Endothelial cell of umbilical vein (primary cell): ENCODE measurements at regions not wholly inside any gene's neighbourhood (a gene's known extent, or its start where the extent isn't known, plus 50 kb on each side); places are given as distances from the start of the nearest gene placed in this dataset.

ENCODE experiments used
- BruUV-seq: library from RNA; stranded (reverse); fragments of 400-500 nt; replicated peaks from 2 replicates; lab custom pipeline; 2021; lab: Mats Ljungman, UMichigan
- CTCF ChIA-PET: fragments of 300-600, 350-600 bp; sonication (Branson Sonifier 250); formaldehyde crosslinking; loops from one replicate; lab custom pipeline; 2021; ENCODE audit warnings: antibody characterized with exemption, inconsistent platforms; lab: Charles Lee
- POLR2A ChIA-PET: fragments of 300-600, 350-600 bp; sonication (Branson Sonifier 250); formaldehyde crosslinking; loops from one replicate; lab custom pipeline; 2021; ENCODE audit warnings: antibody characterized with exemption, inconsistent platforms; lab: Charles Lee
- DNase-seq: peaks from one replicate; pipeline ENCODE4 v3.0.0-alpha.2; 2011; ENCODE audit warnings: low read depth, low spot score
- FAIRE-seq: peaks from 2 replicates; lab custom pipeline; 2011; peaks lifted over from hg19 to GRCh38; lab: Jason Lieb, UNC
- H2AFZ ChIP-seq: 2 replicates; pipeline ENCODE4 v1.6.0; 2012; ENCODE audit warnings: low read depth, low read length, control low read depth, inconsistent platforms
- H3K27ac ChIP-seq: 2 replicates; pipeline ENCODE4 v1.5.1; 2011; ENCODE audit warnings: low read depth, mild to moderate bottlenecking, control low read depth, low read length, moderate library complexity; ENCODE audit not compliant: insufficient read depth
- H3K27me3 ChIP-seq, 2 experiments: 2 replicates each; pipeline versions ENCODE4 v1.6.0 to v1.6.1; 2011; ENCODE audit warnings: low read length in 2 of 2, mixed read lengths in 1 of 2; ENCODE audit not compliant: control insufficient read depth in 2 of 2, insufficient read depth in 2 of 2
- H3K36me3 ChIP-seq, 2 experiments: 2 replicates in 1 of 2; 3 replicates in 1 of 2; pipeline ENCODE4 v1.5.1; 2011; ENCODE audit warnings: low read length in 2 of 2, mild to moderate bottlenecking in 1 of 2, moderate library complexity in 1 of 2; ENCODE audit not compliant: control insufficient read depth in 2 of 2, insufficient read depth in 2 of 2; ENCODE audit errors: extremely low read depth in 1 of 2
- H3K4me1 ChIP-seq: 3 replicates; pipeline ENCODE4 v1.5.1; 2011; ENCODE audit warnings: mild to moderate bottlenecking, low read length; ENCODE audit not compliant: control insufficient read depth, insufficient read depth; ENCODE audit errors: extremely low read depth
- H3K4me2 ChIP-seq: 2 replicates; pipeline ENCODE4 v1.6.1; 2011; ENCODE audit warnings: low read length, control low read depth, mixed read lengths; ENCODE audit not compliant: insufficient read depth
- H3K4me3 ChIP-seq, 3 experiments: fragments of 200-600 bp in 1 of 3; sonication (generic), shearing (Covaris generic) in 1 of 3; replicated peaks in 1 of 3; 2 replicates each; pipeline ENCODE4 v1.5.1; 2011 to 2016; ENCODE audit warnings: control low read depth in 3 of 3, low read length in 3 of 3, mild to moderate bottlenecking in 2 of 3, inconsistent platforms in 1 of 3, low read depth in 1 of 3, moderate library complexity in 1 of 3; ENCODE audit not compliant: insufficient read depth in 1 of 3
- H3K79me2 ChIP-seq: 2 replicates; pipeline ENCODE4 v1.6.0; 2012; ENCODE audit warnings: low read length, inconsistent platforms; ENCODE audit not compliant: control insufficient read depth, insufficient read depth
- H3K9ac ChIP-seq: replicated peaks from 2 replicates; pipeline ENCODE3; 2011; ENCODE audit warnings: low read length, control low read depth; ENCODE audit not compliant: insufficient read depth; ENCODE audit errors: extremely low read depth
- H3K9me1 ChIP-seq: replicated peaks from 3 replicates; pipeline ENCODE4 v1.6.0; 2011; ENCODE audit warnings: mild to moderate bottlenecking, low read length; ENCODE audit not compliant: control insufficient read depth, insufficient read depth; ENCODE audit errors: extremely low read depth
- H3K9me3 ChIP-seq: replicated peaks from 2 replicates; pipeline ENCODE4 v1.5.1; 2012; ENCODE audit warnings: low read length, inconsistent platforms; ENCODE audit not compliant: control insufficient read depth, insufficient read depth
- H4K20me1 ChIP-seq: replicated peaks from 2 replicates; pipeline ENCODE3; 2011; ENCODE audit warnings: mild to moderate bottlenecking, low read length; ENCODE audit not compliant: control insufficient read depth, insufficient read depth; ENCODE audit errors: extremely low read depth
- CTCF ChIP-seq, 2 donors: IDR thresholded peaks; 1 replicate in 1 of 2; 2 replicates in 1 of 2; pipeline ENCODE4 v1.5.1; 2011; ENCODE audit warnings: low read length in 2 of 2, mild to moderate bottlenecking in 2 of 2, moderate library complexity in 2 of 2, control low read depth in 1 of 2, inconsistent platforms in 1 of 2, low read depth in 1 of 2; ENCODE audit not compliant: insufficient read depth in 1 of 2; ENCODE audit errors: extremely low read depth in 1 of 2
- EZH2 ChIP-seq: IDR thresholded peaks from 2 replicates; pipeline ENCODE4 v1.6.1; 2012; ENCODE audit warnings: borderline replicate concordance, low read depth, mild to moderate bottlenecking, moderate library complexity, low read length, inconsistent platforms; ENCODE audit not compliant: severe bottlenecking
- FOS ChIP-seq: IDR thresholded peaks from 2 replicates; pipeline ENCODE4 v1.6.1; 2011; ENCODE audit warnings: mild to moderate bottlenecking, low read length, moderate library complexity, borderline replicate concordance; ENCODE audit not compliant: insufficient read depth
- GATA2 ChIP-seq: IDR thresholded peaks from 2 replicates; pipeline ENCODE4 v1.7.0; 2011; ENCODE audit warnings: low read depth, mild to moderate bottlenecking, moderate library complexity, mixed read lengths, low read length; ENCODE audit not compliant: insufficient read length, insufficient read depth
- JUN ChIP-seq: IDR thresholded peaks from 2 replicates; pipeline ENCODE4 v1.6.1; 2011; ENCODE audit warnings: borderline replicate concordance, low read depth; ENCODE audit not compliant: insufficient read length, insufficient read depth
- MAX ChIP-seq: IDR thresholded peaks from 2 replicates; pipeline ENCODE4 v1.6.1; 2011; ENCODE audit not compliant: insufficient read depth, insufficient read length
- MYC ChIP-seq: IDR thresholded peaks from one replicate; pipeline ENCODE4 v1.6.1; 2011; ENCODE audit warnings: mild to moderate bottlenecking, low read depth, low read length
- POLR2A ChIP-seq: IDR thresholded peaks from 2 replicates; pipeline ENCODE4 v1.6.1; 2012; ENCODE audit warnings: low read depth, mild to moderate bottlenecking, control low read depth, low read length
- POLR2AphosphoS5 ChIP-seq: IDR thresholded peaks from 2 replicates; pipeline ENCODE4 v1.6.1; 2012; ENCODE audit warnings: low read depth, mild to moderate bottlenecking, control low read depth, low read length, moderate library complexity; ENCODE audit not compliant: insufficient read depth
- dilution Hi-C: fragments of 300-500 bp; cut with MboI; formaldehyde crosslinking; loops from one replicate; pipeline ENCODE4 v1.15.0; 2019; ENCODE audit warnings: low sequenced_read_pairs; ENCODE audit not compliant: extremely low pct_ligation_motif_present
- intact Hi-C: fragments of 100-400 bp; cut with micrococcal nuclease; formaldehyde crosslinking; loops from one replicate; pipeline ENCODE4 v1.10.0; 2022

GRCh38 chr18:64546451-64546850 lies 397.6 kb upstream of the LINC00305 start:
- H3K27ac ChIP-seq, result no peak overlapping the region
- no peak overlapping the region for H3K4me3 ChIP-seq
- CTCF ChIA-PET, result no interaction called here
- no peak overlapping the region for H3K9ac ChIP-seq
- H3K27me3 ChIP-seq, result no peaks in the 10 kb centered on the region
- no peaks in the 10 kb centered on the region for H3K9me1 ChIP-seq
- H3K36me3 ChIP-seq, result no peaks in the 10 kb centered on the region
- FAIRE-seq (no peak), DNase-seq (no peak)
- no peaks in the 10 kb centered on the region for H4K20me1 ChIP-seq
- no peak overlapping the region for H2AFZ ChIP-seq
- no peaks in the 10 kb centered on the region for H3K9me3 ChIP-seq
- H3K4me2 ChIP-seq, result no peak overlapping the region
- dilution Hi-C loops, result no loop called here
- intact Hi-C loops, result no loop called here
- no TSS peak for BruUV-seq
- H3K79me2 ChIP-seq, result no peaks in the 10 kb centered on the region
- TF ChIP-seq POLR2A (no peak), EZH2 (no peak), GATA2 (no peak), POLR2AphosphoS5 (no peak), MAX (no peak), FOS (no peak), CTCF (IDR thresholded peaks at IDR 0.05; ENCODE audit: extremely low read depth in 1 of 2, insufficient read depth in 1 of 2, low read depth in 1 of 2, low read length in 2 of 2) (no peak), JUN (no peak), MYC (no peak)
- POLR2A ChIA-PET, result no interaction called here
- no peaks in the 10 kb centered on the region for H3K4me1 ChIP-seq
